Frontal cortex (tissue), 3 donors: ENCODE measurements at regions not wholly inside any gene's neighbourhood (a gene's known extent, or its start where the extent isn't known, plus 50 kb on each side); places are given as distances from the start of the nearest gene placed in this dataset.
"Not testable (repeated sequence)": the region's sequence is repeated elsewhere in the genome, so short reads cannot be mapped to it uniquely, and the experiment has no call there.

Source experiments
- DNase-seq, 2 donors: peaks; one replicate each; pipeline ENCODE4 v3.0.0; 2012; ENCODE audit warnings: low spot score in 2 of 2
- FAIRE-seq: peaks from 2 replicates; lab custom pipeline; 2012; peaks lifted over from hg19 to GRCh38; lab: Jason Lieb, UNC
- donor health status: control.
- donor health status: control.
- donor health status: control.

DNA sequence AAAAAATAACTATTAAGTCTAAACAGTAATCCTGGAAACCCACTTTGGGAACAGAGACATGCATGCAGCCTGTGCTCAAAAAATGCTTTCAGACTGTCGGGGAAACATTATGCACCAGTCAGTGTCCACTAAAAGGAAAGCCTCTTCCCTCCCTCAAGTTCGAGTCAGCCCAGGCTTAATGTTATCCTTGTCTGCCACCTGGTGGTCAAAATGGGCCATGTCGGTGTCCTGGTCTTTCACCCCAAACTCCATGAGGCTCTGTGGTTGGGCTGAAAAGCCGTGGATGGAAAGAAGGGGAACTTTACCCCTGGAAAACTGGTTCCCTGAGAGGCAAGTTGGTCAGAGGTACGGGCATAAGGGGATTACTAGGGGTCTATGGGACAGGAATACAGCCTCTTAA is 88.4 kb upstream of the ZNF492 start:
- DNase-seq = peak; percentile 35 to 52
- no peak for FAIRE-seq

DNA sequence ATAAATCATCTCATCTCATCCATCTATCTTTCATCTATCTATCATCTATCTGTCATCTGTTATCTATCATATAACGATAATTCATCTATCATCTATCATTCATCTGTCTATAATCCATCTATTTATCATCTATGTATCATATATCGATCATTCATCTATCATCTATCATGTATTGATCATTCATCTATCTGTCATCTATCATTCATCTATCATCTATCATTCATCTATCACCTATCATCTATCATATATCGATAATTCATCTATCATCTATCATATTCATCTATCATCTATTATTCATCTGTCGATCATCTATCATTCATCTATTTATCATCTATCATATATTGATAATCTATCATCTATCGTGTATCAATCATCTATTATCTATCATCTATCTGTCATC is 100.4 kb upstream of the ZNF492 start:
- FAIRE-seq = peak; percentile 26
- DNase-seq = no peak

DNA sequence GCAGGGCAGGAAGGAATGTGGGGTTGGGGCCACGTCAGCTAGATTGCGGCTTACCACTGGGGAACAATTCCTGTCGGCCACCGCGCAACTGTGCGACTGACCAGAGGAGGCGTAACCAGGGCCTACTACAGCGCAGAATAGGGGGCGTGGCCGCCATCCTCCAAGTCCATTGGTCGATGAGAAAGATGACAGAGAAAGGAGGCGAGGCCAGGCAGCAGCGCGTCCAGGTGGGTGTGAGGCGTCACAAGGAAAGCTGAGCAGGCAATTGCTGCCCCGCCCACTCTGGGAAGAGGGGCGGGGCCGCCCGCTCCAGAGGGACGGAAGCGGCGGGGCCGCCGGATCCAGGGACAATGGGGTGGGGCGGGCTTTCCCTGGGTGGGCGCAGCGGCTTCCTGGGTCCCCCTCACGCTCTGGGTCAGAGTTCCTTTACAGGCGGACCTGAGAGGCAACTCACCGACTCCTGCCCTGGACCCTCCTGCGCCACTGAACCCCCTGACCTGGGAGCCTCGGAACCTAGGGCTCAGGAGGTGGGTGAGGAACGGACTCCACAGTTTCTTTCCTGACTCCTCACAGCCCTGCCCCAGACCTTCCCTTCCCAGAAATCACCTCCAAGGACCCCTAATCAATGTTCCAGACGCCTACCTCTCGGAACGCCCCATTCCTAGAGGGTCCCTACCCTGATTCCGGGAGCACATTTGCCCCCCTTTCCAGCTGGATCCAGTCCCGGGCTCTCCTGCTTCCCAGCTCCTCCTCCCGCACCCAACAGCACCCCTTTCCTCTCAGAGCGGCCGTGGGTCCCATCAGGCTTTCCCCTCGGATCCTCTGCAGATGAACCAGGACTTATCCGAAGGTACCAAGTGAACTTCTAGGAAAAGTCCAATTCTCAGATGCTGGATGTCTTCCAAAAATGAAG is 101.5 kb upstream of the ZNF492 start:
- peak; percentile 29 to 45 for DNase-seq
- no peak for FAIRE-seq

DNA sequence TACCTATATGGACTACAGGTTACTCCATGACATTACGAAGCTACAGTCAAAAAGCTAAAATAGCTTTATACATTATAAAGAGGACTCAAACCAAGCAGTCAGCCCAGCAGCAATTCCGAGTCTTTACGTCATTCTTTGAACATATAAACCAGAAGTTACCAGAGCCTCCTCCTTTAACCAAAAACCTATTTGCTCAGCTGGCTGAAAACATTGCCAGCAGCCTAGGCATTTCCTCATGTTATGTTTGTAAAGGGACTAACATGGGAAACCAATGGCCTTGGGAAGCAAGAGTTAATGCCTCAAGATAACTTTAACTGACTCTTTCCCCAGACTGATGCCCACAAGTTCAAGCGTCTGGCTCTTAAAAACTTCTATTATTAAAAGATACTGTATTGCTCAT is 104.1 kb upstream of the ZNF492 start:
- FAIRE-seq = no peak

DNA sequence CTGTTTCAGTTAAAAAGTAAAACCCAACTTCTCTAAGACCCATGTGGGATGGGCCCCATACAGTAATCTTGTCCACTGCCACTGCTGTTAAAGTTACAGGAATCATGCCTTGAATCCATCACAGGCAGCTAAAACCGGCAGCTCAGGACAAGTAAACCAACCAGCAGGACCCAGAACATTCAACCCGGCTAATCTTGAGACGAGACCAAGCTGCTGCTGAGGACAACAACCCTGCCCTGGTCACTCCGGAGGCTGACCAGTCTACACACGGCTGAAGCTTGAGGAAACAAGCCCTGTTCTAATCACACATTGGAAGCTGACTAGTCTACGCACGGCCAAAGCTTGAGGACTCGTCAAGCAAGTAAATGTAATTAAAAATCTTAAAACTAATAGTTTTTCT is 105.2 kb upstream of the ZNF492 start:
- FAIRE-seq = no peak
- DNase-seq = no peak

More for the DNA sequence above, 104.1 kb upstream of the ZNF492 start:
- no peak for DNase-seq

DNA sequence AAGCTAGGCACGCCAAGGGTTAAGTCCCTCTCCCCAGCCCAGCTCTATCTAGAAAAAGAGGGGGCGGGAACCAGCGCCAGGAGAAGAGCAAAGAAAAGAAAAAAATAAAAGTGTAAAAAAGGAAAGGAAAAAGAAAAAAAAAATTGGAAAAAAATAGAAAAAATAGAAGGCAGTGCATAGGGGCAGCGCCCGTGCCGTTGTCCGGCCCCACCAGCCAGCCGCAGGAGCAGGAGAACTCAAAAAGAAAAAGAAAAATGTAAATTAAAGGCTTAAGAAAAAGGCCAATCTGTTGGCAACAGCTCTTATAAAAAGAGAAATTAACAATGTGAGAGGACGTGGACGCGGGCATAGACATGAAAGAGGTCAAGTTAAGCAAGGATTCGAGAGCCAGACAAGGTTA is 105.4 kb upstream of the ZNF98 start:
- FAIRE-seq (no peak), DNase-seq (no peak)

DNA sequence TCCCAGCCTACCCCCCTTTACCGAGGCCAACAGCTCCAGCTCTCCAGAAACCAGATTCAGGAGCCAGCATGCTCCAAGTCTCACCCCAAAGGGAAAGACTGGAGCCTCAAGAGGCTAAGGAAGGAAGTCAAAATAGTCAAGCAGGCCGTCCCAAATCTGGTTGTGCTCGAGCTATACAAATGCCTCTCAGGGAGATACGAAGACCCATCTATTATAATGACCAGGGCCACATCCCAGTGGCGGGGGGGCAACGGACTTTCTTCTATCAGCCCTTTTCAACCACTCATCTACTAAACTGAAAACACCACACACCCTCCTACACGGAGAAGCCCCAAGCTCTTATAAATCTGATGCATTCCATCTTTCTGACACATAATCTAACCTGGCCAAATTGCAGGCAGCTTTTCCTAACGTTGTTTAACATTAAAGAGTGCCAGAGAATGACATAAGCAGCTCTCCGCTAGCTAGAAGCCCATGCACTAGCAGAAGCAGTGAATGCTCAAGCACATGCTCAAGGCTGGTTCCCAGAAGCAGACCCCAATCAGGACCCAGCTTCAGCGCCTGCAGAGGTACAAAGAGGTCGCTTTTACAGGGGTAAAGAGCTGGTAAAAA is 104.6 kb upstream of the ZNF98 start:
- no peak for FAIRE-seq
- no peak for DNase-seq

DNA sequence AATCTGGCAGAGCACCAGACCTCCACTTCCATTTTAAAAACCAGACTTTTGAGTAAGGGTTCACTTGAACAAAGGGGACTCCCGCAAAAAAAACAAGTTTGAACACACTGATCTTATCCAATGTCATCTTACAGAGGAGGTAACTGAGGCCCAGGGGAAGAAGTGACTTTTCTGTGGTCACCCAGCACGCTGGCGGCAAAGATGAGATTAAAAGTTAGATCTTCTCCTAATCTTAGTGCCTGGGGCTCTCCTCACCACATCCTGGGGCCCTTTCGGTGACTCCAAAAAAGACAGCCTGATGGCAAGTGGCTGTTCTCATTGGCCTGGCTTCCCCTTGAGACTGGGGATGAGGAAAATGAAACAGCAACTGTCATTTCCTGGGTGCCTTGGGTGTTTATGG is 101.8 kb upstream of the ZNF98 start:
- no peak for DNase-seq
- no peak for FAIRE-seq

DNA sequence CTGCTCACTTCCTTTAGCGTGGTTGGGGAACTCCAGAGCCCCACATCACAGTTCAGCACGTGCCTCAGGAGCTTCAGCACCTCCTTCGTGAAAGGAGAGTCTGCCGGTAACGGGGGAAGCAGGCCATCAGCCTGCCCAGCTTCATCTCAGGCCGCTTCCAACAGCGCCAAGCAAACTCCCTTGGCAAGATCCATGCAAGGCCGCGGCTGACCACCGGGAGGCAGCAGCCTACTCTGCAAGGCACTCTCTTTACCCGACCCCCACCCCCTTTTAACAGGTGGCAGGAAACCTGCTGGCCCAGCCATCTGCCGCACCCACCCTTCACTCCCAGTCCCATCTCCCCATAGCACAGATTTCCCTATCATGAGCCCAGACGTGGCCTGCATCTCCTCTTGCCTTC is 97.4 kb upstream of the ZNF98 start:
- DNase-seq, FAIRE-seq: not testable (repeated sequence)

DNA sequence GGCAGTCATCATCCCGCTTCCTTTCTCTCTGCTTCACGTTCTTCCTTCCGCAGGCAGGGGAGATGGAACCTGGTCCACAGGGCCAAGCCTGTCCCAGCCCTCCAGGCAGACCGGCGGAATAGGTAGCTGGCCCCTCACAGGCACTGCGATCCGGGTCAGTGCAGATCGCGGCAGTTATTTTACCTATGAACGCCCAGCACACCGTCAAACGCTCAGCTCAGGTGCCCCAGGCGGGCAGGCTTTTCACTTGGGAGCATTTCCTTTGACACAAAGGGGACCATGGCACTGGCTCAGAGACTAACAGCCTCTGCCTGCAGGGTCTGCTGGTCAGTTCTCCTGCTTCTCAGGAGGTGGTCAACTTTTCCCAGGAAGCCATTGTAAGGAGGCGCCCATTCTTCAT is 97.0 kb upstream of the ZNF98 start:
- FAIRE-seq (no peak), DNase-seq (no peak)

DNA sequence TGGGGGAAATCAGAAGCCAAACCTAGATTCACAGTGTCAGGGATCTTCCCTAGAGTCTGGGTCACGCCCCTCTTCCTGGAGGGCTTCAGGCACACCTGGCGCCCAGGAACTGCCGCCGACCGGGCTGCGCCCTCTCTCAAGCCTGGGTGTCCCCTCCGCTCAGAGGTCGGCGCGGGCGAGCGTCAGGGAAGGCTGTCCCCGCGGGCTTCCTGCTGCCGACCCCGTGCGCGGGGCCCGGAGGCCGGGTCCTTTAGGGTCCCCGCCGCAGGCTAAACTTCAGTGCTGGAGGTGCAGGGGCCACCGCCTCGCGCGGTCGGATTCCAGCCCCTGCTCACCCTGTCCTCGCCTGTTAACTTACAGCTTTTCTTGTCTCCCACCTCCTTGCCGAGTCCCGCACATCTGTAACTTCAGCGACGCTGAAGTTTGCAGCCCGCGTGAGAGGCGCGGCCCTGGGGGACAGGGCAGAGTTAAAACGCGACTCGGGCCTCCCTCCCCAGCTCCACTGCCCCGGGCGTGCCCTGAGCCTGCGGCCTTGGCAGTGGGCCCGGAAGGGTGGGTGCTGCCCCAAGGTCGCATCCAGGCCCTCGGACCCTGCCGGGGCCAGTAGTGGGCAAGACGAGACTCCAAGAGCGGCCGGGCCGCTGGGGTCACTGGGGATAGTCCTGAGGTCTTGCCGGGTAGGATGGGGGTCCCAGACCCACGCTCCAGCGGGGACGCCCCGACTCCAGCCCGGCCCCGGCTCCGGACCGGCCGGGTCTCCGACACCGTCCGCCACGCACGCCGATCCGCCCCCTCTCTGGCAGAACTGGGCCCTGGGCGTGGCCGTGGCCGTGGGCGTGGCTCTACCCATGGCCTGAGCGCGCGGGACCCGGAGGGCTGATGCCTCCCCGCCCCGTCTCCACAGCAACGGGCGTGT is 95.6 kb upstream of the ZNF98 start:
- no peak for FAIRE-seq

DNA sequence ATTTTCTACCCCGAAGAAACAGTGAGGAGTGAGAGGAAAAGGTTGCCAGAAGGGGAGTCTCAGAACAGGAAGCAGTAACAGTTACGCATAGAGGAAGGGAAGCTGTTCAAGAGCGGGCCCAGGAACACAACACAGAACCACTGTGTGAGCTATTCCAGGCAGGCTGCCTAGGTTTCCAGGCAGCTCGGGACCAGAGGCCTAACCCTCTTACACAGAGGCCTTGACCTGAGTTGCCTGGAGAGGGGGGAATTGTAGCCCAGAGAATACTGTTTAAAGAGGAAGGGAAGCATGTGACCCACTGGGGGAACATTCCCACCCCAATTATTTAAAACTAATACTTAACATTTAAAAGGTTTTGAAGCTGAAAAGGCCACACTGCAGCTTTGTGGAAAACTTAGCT is 93.3 kb upstream of the ZNF98 start:
- DNase-seq (no peak), FAIRE-seq (no peak)

More for the DNA sequence above, 95.6 kb upstream of the ZNF98 start:
- no peak for DNase-seq

DNA sequence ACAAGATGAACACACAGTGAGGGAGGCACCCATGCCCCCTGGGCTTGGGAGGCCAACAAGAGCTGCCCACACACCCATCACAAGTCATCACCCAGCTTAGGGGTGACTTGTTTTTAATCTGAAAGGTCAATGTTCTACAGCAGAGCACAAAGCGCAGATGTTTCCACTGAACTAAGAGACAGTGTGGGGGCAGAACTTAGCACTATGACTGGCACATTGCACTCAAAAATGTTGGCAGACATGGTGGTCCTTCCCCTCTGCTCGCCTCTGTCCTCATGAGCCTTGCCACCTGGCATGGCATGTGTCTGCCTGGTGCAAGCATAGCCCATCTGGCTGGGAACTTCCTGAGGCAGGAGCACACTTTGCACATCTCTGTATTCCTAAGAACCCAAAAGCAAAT is 81.4 kb upstream of the ZNF98 start:
- no peak for DNase-seq
- FAIRE-seq = no peak

DNA sequence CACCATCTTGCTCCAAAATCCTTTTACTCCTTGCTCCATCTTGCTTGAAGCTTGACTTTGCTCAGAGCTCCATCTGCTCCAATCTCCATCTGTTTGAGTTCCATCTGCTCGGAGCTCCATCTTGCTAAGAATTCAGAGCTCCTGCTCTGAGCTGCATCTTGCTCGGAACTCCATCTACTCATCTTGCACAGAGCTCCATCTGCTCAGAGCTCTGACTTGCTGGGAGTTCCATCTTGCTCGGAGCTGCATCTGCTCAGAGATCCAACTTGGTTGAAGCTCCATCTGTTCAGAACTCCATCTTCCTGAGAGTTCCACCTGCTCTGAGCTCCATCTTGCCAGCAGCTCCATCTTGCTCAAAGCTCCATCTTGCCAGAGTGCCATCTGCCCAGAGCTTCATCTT is 80.6 kb upstream of the ZNF98 start:
- FAIRE-seq (no peak), DNase-seq (no peak)

DNA sequence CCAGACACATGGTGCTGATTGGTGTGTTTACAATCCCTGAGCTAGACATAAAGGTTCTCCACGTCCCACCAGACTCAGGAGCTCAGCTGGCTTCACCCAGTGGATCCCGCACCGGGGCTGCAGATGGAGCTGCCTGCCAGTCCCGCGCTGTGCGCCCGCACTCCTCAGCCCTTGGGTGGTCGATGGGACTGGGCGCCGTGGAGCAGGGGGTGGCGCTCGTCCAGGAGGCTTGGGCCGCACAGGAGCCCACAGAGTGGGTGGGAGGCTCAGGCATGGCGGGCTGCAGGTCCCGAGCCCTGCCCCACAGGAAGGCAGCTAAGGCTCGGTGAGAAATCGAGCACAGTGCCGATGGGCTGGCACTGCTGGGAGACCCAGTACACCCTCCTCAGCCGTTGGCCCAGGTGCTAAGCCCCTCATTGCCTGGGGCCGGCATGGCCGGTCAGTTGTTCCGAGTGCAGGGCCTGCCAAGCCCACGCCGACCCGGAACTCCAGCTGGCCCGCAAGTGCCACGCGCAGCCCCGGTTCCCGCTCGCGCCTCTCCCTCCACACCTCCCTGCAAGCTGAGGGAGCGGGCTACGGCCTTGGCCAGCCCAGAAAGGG is 76.8 kb upstream of the ZNF98 start:
- FAIRE-seq = not testable (repeated sequence)

DNA sequence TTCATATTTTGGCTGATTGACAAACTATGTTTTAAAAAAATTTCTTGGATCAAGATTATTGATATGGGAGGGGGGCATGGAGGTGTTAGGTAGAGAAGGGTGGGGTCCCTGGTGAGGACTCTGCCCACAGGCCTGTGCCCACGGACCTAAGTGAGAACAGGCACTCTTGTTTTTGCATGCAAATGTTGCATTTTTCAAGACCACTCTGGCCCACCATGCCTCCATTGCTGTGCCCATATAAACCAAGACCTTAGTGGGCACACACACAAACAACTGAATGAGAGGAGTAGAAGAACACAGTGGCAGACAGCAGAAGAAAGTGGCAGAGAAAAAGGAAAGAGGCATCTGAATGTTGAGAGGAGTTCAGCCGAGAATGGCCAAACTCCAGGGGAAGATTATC is 69.6 kb upstream of the ZNF98 start:
- FAIRE-seq (no peak), DNase-seq (no peak)

More for the DNA sequence above, 76.8 kb upstream of the ZNF98 start:
- DNase-seq = not testable (repeated sequence)

DNA sequence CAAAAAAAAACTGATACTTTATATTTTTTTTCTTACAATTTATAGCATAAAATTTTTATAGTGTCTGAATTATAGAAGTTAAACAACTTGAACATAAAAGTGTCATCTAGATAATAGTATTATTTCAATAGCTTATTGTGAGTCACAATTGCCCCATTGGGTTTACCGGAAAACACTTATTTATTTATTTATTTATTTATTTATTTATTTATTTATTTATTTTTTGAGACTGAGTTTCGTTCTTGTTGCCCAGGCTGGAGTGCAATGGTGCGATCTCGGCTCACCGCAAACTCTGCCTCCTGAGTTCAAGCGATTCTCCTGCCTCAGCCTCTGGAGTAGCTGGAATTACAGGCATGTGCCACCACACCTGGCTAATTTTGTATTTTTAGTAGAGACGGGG is 61.4 kb upstream of the ZNF98 start:
- not testable (repeated sequence) for DNase-seq, FAIRE-seq

DNA sequence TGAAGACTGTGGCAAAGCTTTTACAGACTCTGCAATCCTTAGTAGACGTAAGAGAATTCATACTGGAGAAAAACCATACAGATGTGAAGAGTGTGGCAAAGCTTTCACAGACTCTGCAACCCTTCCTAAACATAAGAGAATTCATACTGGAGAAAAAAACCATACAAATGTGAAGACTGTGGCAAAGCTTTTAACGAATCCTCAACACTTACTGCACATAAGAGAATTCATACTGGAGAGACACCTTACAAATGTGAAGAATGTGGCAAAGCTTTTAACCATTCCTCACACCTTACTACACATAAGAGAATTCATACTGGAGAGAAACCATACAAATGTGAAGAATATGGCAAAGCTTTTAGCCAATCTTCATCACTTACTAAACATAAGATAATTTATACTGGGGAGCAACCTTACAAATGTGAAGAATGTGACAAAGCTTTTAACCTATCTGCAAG is 50.1 kb upstream of the ZNF98 start:
- no peak for DNase-seq
- no peak for FAIRE-seq
